Pancreas (tissue), 10 donors: ENCODE measurements at regions not wholly inside any gene's neighbourhood (a gene's known extent, or its start where the extent isn't known, plus 50 kb on each side); places are given as distances from the start of the nearest gene placed in this dataset.

ENCODE experiments used
- ATAC-seq, 4 donors: fragments of 200-7000 bp; cut with Tn5 transposase; one replicate each; pipeline versions ENCODE4 v1.8.0 to v1.9.1; 2020; ENCODE audit warnings: mild to moderate bottlenecking in 4 of 4, moderate library complexity in 4 of 4
- DNase-seq, 6 donors: peaks; one replicate each; pipeline ENCODE4 v3.0.0-alpha.2; 2020
- FAIRE-seq: peaks from 2 replicates; lab custom pipeline; 2012; peaks lifted over from hg19 to GRCh38; lab: Jason Lieb, UNC
- H3K27ac ChIP-seq, 4 donors: fragments of 200-600 bp; sonication (generic); 1 replicate in 3 of 4; 2 replicates in 1 of 4; pipeline versions ENCODE4 v1.5.0 to v1.8.0; 2020
- H3K27me3 ChIP-seq, 4 donors: fragments of 200-600 bp; one replicate each; pipeline ENCODE4 v1.8.0; 2021
- H3K36me3 ChIP-seq, 3 donors: fragments of 200-600 bp; sonication (generic) in 1 of 3; one replicate each; pipeline versions ENCODE4 v1.5.0 to v1.8.0; 2020 to 2021
- H3K4me1 ChIP-seq, 3 donors: fragments of 200-600 bp; one replicate each; pipeline ENCODE4 v1.8.0; 2021
- H3K4me3 ChIP-seq, 4 donors: fragments of 200-600 bp; sonication (generic) in 2 of 4; one replicate each; pipeline versions ENCODE4 v1.5.0 to v1.8.0; 2020 to 2021
- H3K9me3 ChIP-seq, 4 donors: fragments of 200-600 bp; one replicate each; pipeline ENCODE4 v1.8.0; 2021
- WGBS, 2 donors: extraction: QIAGEN DNeasy Blood & Tissue Kit; methylation state at CpG; one replicate each; pipeline ENCODE4 v1.1.7; 2013; 5-methylcytosine and 5-hydroxymethylcytosine counted together
- intact Hi-C, 3 donors: fragments of 100-400 bp; cut with DNase I; formaldehyde crosslinking; loops; one replicate each; pipeline versions ENCODE4 v1.11.1 to v1.14.2; 2022
- TF ChIP-seq, protein P1 (sequence below), 4 donors: fragments of 200-600 bp; sonication (generic) in 3 of 4; IDR thresholded peaks; one replicate each; pipeline versions ENCODE4 v1.5.0 to v1.8.0; 2021; ENCODE audit warnings: antibody characterized with exemption in 4 of 4
- donor health status: healthy with polysubstance abuse.
- donor health status: DM: no; HTN: no; CAD: no; lungs with moderate emphysema.
- donor health status: DM: no; HTN: no; CAD: no.
- donor health status: control.
- donor health status: control.
- donor health status: Bipolar disorder and iron deficiency.
- donor health status: DM: yes; HTN: yes; CAD: no.
- donor health status: DM: no; HTN: no; CAD: no.
- donor health status: DM: no; HTN: no; CAD: no.
- donor health status: DM: yes; HTN: yes; CAD: no.

DNA sequence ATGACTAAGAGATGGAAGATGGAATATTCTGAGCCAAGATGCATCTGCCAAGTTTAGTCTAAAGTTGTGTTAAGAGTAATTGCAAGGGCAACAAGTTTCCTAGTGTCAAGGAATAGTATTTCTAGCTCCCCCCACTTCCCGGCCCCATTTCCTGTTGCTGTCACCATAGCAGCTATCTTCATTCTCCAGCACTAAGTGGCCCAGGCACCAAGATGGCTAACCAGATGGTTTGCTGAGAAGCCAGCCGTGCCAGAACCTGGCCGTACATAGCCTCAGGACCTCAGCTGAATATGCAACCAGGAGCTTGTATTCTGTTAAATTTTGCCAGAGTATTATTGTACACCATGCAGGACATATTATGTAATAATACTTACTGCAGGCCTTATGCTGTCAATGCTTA is 108.8 kb upstream of the UMPS start:
- WGBS, 2 donors: 65 to 77% methylated on average over 3 of the region's 3 CpGs
- ATAC-seq (no peak), DNase-seq (no peak), FAIRE-seq (no peak)
- TF ChIP-seq, protein P1, sequence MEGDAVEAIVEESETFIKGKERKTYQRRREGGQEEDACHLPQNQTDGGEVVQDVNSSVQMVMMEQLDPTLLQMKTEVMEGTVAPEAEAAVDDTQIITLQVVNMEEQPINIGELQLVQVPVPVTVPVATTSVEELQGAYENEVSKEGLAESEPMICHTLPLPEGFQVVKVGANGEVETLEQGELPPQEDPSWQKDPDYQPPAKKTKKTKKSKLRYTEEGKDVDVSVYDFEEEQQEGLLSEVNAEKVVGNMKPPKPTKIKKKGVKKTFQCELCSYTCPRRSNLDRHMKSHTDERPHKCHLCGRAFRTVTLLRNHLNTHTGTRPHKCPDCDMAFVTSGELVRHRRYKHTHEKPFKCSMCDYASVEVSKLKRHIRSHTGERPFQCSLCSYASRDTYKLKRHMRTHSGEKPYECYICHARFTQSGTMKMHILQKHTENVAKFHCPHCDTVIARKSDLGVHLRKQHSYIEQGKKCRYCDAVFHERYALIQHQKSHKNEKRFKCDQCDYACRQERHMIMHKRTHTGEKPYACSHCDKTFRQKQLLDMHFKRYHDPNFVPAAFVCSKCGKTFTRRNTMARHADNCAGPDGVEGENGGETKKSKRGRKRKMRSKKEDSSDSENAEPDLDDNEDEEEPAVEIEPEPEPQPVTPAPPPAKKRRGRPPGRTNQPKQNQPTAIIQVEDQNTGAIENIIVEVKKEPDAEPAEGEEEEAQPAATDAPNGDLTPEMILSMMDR (IDR thresholded peaks at IDR 0.05): no peak
- peaks cover 14 to 30% (median 26%) of the 10 kb centered on the region in 3 donors for H3K4me1 ChIP-seq
- H3K36me3 ChIP-seq: no peaks in the 10 kb centered on the region
- intact Hi-C loops: no loop called here
- no peak overlapping the region for H3K4me3 ChIP-seq
- no peaks in the 10 kb centered on the region for H3K27me3 ChIP-seq
- no peaks in the 10 kb centered on the region for H3K9me3 ChIP-seq
- peak overlapping the region in 1 of 4 donors; percentile 67 for H3K27ac ChIP-seq

DNA sequence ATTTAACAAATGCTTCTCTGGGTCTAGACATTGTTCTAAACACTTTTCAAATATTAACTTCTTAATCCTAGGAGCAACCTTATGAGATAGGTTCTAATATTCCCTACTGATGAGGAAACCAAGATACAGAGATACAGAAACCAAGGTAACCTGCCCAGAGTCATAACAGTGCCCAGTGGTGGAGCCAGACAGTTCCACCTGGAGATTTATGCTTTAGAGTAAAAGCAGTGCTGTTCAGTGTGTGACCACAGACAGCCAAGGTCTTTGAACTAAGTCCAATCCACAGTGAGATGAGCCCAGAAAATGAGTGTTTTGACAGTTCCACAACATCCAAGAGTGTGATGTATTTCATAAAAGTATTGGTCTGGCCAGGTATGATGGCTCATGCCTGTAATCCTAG is 105.2 kb upstream of the UMPS start:
- Histone ChIP-seq H3K27me3 (no peaks in the 10 kb centered on the region), H3K4me1 (peaks cover 9 to 38% (median 17%) of the 10 kb centered on the region in 3 donors), H3K4me3 (no peak overlapping the region), H3K36me3 (no peaks in the 10 kb centered on the region), H3K27ac (no peak overlapping the region), H3K9me3 (no peaks in the 10 kb centered on the region)
- DNase-seq: no peak
- ATAC-seq: peak in 2 of 4 donors; percentile 13 to 37
- intact Hi-C loops: no loop called here
- TF ChIP-seq, protein P1 (IDR thresholded peaks at IDR 0.05): no peak
- no peak for FAIRE-seq

DNA sequence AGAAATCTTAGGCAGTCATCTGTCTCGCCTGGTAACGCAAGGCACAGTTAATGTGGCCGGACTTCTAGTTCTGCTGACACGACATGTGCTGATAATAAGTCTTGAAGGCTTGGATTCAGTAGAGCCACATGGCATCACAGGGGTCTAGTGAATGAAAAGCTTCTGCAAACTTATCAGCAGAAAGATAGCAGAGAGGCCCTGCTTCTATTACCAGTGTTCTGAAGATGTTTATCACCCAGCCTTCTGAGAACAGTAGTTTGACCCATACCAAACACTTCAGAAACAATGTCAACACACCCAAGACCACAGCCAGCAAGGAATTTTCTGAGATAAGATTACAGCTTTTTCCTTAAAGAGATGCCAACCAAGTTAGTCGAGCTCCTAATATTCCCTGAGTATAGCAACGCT is 102.7 kb upstream of the UMPS start:
- Histone ChIP-seq H3K4me3 (no peak overlapping the region), H3K27me3 (no peaks in the 10 kb centered on the region), H3K27ac (peak overlapping the region in 1 of 4 donors; percentile 51), H3K9me3 (no peaks in the 10 kb centered on the region), H3K36me3 (no peaks in the 10 kb centered on the region), H3K4me1 (peaks cover 3 to 43% (median 7%) of the 10 kb centered on the region in 3 donors)
- WGBS, 2 donors: 34 to 40% methylated on average over 6 of the region's 6 CpGs
- no peak for DNase-seq
- ATAC-seq: peak in 3 of 4 donors; percentile 55 to 74 (median 55)
- intact Hi-C loops: no loop called here
- no peak for FAIRE-seq
- TF ChIP-seq, protein P1 (IDR thresholded peaks at IDR 0.05): no peak

DNA sequence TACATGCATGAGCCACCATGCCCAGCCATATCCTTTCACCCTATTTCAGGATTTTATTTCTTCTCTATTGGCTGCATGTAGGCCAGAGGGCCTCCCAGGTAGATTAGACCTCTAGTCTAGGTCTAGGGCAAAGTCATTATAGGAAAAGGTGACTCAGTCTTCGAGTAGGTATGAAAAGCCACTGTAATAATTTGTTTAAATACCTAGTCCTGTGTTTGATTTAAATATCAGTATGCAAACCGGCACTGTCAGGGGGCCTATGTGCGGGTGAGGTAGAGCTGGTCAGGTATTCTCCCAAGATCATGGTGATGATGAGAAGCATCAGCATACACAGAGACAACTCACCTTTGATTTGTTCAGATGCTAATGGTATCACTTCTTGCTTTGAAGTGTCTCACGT is 101.4 kb upstream of the UMPS start:
- DNase-seq: no peak
- intact Hi-C loops: no loop called here
- peak in 1 of 4 donors; percentile 2 for ATAC-seq

DNA sequence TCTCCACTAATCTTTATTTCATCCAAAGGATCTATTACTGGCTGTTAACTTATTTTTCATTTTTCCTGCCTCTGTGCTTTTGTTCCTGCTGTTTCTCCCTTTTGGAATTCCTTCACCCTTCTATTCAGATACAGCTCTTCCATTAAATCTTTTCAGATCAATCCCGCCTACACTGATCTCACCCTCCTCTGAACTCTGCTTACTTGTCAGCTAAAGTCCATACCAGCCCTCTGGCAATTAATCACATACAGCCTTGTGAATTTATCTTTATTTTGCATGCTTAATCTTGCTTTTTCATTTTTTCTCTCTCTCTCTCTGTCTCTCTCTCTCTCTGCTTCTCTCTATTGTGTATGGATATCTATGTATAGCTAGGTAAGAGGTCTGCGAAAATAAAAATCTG is 100.8 kb upstream of the UMPS start:
- Histone ChIP-seq H3K27ac (peak overlapping the region in 1 of 4 donors; percentile 7), H3K4me3 (no peak overlapping the region), H3K36me3 (no peaks in the 10 kb centered on the region), H3K27me3 (no peaks in the 10 kb centered on the region), H3K4me1 (peaks cover 3 to 43% (median 7%) of the 10 kb centered on the region in 3 donors), H3K9me3 (no peaks in the 10 kb centered on the region)
- ATAC-seq (no peak), FAIRE-seq (no peak), DNase-seq (no peak)
- TF ChIP-seq, protein P1 (IDR thresholded peaks at IDR 0.05): no peak
- 72 to 79% methylated on average over 2 of the region's 2 CpGs for WGBS, 2 donors
- intact Hi-C loops: no loop called here

More for the DNA sequence above, 101.4 kb upstream of the UMPS start:
- H3K27me3 ChIP-seq: no peaks in the 10 kb centered on the region
- 51 to 71% methylated on average over 4 of the region's 4 CpGs for WGBS, 2 donors
- H3K27ac ChIP-seq: peak overlapping the region in 1 of 4 donors; percentile 7
- FAIRE-seq: no peak
- no peak overlapping the region for H3K4me3 ChIP-seq
- H3K4me1 ChIP-seq: peaks cover 3 to 43% (median 7%) of the 10 kb centered on the region in 3 donors
- no peaks in the 10 kb centered on the region for H3K9me3 ChIP-seq
- TF ChIP-seq, protein P1 (IDR thresholded peaks at IDR 0.05): no peak
- H3K36me3 ChIP-seq: no peaks in the 10 kb centered on the region
